H7 (cell line): ENCODE measurements at regions not wholly inside any gene's neighbourhood (a gene's known extent, or its start where the extent isn't known, plus 50 kb on each side); places are given as distances from the start of the nearest gene placed in this dataset.

Experiments
- DNase-seq: peaks from one replicate; pipeline ENCODE4 v3.0.0; 2012
- H3K27me3 ChIP-seq: 2 replicates; pipeline ENCODE4 v1.6.0; 2011; ENCODE audit warnings: mild to moderate bottlenecking, low read length; ENCODE audit not compliant: control insufficient read depth, insufficient read depth
- H3K36me3 ChIP-seq: replicated peaks from 2 replicates; pipeline ENCODE4 v1.5.1; 2011; ENCODE audit warnings: low read length; ENCODE audit not compliant: control insufficient read depth, insufficient read depth
- H3K4me3 ChIP-seq: 2 replicates; pipeline ENCODE4 v1.5.1; 2011; ENCODE audit warnings: low read depth, mild to moderate bottlenecking, control low read depth, low read length, moderate library complexity; ENCODE audit not compliant: insufficient read depth

DNA sequence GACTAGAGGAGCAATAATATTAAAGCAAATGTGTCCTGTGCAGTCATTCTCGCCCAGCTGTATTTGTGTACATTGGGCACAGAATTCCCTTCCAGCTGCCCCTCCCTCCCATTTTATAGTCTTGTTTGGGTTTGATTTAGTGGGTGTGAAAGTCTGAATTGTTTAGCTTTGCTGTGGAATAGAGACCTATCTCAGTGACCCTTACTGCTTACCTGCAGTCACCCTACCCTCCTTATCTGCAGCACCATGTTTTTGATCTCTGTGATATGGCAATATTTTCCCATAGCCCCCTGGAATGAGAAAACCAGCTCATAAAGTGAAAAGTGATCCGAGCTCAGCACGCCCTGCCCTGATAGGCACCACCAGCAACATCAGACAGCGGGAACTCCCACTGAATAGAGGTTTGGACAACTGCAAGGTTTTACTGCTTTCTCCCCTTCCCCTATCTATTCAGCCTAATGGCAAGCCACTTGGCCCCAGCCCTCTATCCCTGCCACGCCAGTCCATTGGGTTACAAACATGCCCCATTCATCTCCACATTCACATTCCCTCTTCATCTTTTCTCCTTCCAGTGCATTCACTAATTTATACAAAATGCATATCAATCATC lies 199.0 kb downstream of the ETS1 start:
- no peaks in the 10 kb centered on the region for H3K27me3 ChIP-seq
- DNase-seq: no peak
- no peak overlapping the region for H3K4me3 ChIP-seq
- H3K36me3 ChIP-seq: no peaks in the 10 kb centered on the region

DNA sequence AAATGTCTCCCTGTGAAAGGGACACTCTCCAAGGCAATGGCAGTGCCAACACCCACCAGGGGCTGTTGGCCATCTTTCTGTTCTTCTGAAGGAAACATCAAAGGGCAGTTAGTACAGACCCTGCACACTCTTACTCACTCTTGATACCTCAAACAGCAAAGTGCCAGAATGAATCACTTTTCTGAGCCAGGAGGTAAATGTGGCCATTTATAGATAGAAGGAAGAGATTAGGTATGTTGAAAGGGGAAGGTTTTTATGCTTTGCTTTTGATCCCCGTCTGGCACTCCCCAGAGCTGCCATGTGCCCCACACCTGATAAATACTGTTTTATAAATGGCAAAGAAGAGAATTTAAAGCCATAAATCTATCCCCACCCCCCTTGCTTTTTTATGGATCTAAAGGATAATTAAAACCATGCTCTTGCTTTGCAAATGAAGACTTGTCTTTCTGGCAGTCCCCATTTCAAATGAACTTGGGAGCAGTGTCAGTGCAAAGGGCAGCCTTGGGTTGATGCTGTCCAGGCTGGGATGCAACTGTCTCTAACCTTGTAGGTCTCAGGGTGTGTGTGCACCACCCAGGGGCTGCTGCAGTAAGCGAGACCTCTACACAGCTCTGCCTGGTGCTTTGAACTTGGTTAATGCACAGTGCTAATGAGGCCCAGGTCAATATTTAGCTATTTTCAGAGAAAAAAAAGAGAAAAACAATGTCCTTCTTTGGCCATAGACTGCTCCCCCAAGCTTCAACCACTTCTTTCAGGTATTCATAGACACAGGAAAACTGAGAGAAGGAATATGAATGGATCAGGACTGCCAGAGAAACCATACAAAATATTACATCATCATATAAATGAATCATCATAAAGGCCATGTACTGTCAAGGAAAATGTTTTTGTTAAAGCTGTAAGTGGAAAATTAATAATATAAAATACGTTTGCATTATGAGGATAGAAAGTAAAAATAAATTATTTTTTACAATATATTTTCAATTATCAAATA lies 207.5 kb downstream of the ETS1 start:
- no peak for DNase-seq
- H3K27me3 ChIP-seq: no peaks in the 10 kb centered on the region

DNA sequence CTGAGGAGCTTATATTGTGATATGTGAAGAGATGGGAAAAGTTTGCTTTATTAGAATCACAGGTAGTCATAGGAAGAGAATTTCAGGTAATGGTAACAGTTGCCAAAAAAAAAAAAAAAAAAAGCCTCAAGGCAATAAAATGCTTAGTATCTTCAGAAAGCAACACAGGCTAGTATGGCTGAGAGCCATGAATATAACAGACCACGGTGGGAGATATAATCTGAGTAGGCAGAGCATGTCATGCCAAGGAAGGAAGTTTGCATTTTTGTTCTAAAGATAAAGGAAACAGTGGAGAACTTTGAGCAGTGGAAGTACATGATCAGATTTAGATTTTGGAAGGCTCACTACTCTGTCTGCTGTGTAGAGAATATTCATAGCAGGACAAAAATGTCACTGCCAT lies 211.4 kb downstream of the ETS1 start:
- Histone ChIP-seq H3K36me3 (no peaks in the 10 kb centered on the region), H3K27me3 (no peaks in the 10 kb centered on the region), H3K4me3 (no peak overlapping the region)
- no peak for DNase-seq

More for the DNA sequence above, 207.5 kb downstream of the ETS1 start:
- H3K36me3 ChIP-seq: no peaks in the 10 kb centered on the region
- H3K4me3 ChIP-seq: no peak overlapping the region

DNA sequence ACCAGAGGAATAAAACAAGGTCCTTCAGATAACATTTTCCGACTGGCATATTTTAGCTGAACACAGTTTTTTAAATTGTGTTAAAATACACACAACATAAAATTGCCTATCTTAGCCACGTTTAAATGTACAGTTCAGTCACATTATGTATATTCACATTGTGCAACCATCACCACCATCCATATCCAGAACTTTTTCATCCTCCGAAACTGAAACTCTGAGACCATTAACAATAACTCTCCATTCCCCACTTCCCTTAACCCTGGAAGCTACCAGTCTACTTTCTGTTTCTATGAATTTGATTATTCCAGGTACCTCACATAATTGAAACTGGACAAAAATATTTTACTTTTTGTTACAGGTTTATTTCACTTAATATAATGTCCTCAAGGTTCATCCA lies 213.3 kb downstream of the ETS1 start:
- Histone ChIP-seq H3K27me3 (no peaks in the 10 kb centered on the region), H3K4me3 (no peak overlapping the region), H3K36me3 (no peaks in the 10 kb centered on the region)
- no peak for DNase-seq

DNA sequence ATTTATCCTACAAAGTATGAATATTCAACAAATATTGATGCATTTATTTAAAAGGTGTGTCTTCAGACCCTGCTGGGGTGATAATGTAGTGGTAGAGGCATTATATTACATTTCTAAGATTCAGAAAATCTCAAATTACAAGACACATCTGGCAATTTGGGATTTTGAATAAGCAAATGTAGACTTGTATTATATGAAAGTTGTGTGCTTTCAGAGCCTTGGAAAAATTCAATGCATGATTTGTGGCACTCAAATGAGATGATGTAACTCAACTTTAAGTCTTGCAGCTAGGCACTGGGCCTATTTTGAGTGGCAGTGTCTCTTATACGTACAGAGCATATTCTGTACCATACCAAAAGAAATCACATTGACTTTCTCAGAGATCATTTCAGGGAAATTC lies 214.4 kb downstream of the ETS1 start:
- Histone ChIP-seq H3K36me3 (no peaks in the 10 kb centered on the region), H3K4me3 (no peak overlapping the region), H3K27me3 (no peaks in the 10 kb centered on the region)
- DNase-seq: no peak

DNA sequence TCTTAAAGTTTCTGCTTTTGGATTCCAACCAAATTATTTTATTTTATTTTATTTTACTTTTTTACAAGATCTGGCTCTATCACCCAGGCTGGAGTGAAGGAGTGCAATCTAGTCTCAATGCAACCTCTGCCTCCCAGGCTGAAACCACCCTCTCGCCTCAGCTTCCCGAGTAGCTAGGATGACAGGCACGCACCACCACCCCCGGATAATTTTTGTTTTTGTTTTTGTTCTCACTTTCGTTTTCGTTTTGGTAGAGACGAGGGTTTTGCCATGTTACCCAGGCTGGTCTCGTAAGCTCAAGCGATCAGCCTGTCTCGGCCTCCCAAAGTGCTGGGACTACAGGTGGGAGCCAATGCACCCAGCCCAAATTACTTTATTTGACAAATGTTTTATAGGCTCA lies 219.8 kb downstream of the ETS1 start:
- H3K27me3 ChIP-seq: no peaks in the 10 kb centered on the region
- no peak for DNase-seq
- no peaks in the 10 kb centered on the region for H3K36me3 ChIP-seq
- no peak overlapping the region for H3K4me3 ChIP-seq

DNA sequence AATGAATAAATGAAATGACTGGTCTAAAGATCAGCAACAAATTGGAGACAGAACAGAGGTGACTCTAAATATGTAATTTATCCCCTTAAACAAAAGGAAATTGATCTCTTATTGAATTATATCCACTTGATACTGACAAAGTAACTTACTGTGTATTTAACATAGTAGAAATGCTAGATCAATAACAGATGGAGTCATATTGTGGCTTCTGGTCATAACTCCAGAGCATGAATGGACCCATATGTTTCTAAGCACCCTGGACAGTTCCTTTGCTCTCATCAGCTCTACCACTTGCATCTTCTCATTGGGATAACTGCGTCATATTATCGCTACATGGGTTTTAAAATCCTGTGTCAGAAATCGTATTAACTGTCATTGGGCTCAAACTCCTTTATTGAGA lies 222.3 kb downstream of the ETS1 start:
- Histone ChIP-seq H3K36me3 (no peaks in the 10 kb centered on the region), H3K4me3 (no peak overlapping the region), H3K27me3 (no peaks in the 10 kb centered on the region)
- DNase-seq: no peak

DNA sequence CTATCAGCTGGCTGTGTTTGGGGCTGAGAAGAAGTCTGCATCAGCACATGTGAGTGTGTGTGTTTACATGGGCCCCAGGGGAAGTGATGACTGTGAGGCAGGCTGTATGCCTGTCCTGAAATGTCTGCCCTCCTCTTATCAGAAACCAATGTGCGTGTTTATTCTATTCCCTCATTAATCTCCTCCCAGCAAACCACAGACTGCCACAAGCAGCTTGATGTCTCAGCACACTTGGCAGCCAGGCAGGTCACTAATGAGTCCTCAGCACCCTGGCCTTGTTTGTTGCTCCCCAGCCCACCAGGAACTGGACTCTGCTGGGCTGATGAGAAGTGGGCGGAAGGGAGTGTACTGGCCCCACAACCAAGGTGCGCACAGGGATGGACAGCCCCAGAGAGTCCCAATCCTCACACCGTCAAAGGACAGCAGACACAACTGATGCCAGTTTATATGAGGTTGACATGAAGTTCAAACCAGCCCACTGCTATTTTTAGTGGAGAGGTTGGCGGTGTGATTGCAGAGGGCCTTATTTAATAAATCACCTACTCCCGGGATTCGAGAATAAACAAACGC lies 225.8 kb downstream of the ETS1 start:
- H3K36me3 ChIP-seq: no peaks in the 10 kb centered on the region
- no peak for DNase-seq
- no peak overlapping the region for H3K4me3 ChIP-seq

DNA sequence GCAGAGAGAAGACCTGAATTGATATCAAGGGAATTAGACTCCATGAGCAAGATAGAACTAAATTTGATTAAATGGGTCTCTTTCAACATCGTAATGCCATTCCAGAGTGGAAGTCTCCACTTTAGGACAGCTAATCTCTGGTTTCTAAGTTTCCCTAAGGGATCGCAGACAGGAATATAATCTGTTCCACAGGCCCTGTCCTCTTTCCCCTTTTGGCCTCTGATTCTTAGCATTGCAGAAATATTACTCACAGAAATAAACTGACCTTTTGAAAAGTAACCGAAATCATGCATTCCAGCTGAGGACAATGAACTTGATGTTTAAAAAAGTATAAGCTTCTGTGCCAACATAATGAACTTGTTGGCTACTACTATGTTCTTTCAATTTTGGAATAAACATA lies 227.8 kb downstream of the ETS1 start:
- H3K27me3 ChIP-seq: no peaks in the 10 kb centered on the region

More for the DNA sequence above, 225.8 kb downstream of the ETS1 start:
- no peaks in the 10 kb centered on the region for H3K27me3 ChIP-seq

DNA sequence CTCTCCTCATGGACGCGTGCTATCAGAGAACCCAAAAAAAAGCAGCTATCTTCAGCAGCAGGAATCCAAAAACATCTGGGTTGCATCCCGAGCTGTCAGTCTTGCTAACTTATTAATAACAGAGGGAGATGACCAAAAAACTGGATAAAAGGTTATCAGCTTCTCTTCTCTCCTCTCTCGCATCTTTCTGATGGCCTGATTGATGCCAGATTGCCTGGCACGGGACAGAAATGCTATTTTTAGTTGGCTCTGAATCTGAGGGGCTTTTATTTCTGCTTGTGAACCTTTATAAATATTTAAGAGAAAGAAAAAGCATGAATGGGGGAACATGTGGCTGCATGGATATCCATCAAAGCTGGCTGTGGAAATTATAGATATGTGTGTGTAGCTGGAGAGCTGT lies 230.3 kb downstream of the ETS1 start:
- no peak for DNase-seq
- H3K36me3 ChIP-seq: no peaks in the 10 kb centered on the region
- no peak overlapping the region for H3K4me3 ChIP-seq
- H3K27me3 ChIP-seq: no peaks in the 10 kb centered on the region

More for the DNA sequence above, 227.8 kb downstream of the ETS1 start:
- DNase-seq: no peak
- Histone ChIP-seq H3K4me3 (no peak overlapping the region), H3K36me3 (no peaks in the 10 kb centered on the region)

DNA sequence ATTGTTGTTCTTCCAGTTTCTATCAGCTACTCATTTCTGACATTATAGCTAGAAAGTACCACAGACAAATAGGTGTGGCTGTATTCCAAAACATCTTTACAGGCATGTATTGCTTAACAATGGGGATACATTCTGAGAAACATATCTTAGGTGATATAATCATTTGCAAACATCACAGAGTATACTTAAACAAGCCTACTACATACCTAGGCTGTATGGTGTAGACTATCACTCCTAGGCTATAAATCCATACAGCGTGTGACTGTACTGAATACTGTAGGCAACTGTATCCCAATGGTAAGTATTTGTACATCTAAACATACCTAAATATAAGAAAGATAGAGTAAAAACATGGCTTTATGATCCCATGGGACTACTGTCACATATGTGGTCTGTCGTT lies 231.8 kb downstream of the ETS1 start:
- DNase-seq: no peak
- Histone ChIP-seq H3K4me3 (no peak overlapping the region), H3K36me3 (no peaks in the 10 kb centered on the region), H3K27me3 (no peaks in the 10 kb centered on the region)

DNA sequence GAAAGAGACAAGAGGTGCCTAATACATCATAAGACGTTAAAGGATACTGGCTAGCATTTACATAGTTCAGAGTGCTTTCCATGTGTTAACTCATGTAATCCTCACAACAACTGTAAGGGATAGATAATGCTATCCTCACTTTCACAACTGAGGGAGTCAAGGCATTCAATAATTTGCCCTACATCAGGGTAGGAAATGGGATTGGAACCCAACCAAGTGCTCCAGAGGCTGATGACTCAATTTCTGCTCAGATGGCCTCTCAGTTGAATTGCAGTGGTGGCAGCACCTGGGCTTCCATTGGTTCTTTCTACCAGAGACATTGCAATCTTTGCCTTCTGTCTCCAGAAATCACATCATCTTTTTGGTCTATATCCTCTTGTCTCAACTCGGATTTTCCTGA lies 232.9 kb downstream of the ETS1 start:
- no peaks in the 10 kb centered on the region for H3K27me3 ChIP-seq

DNA sequence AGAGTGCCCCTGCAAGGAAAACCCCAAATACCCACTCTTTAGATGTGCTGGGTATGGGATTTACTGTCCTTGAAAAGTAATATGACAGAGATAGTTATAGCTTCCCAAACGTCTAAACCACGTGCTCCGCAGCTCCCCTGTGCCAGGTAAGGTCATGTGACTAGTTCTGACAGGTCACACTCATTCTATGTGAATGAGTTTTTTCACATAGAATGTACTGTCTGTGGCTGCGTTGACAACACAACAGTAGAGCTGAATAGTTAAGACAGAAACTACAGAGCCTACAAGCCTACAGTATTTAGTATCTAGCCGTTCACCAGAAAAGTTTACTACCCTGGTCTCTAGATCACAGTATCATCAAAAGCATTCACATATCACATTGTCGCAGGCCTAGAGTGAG lies 236.2 kb downstream of the ETS1 start:
- no peak for DNase-seq
- H3K36me3 ChIP-seq: no peaks in the 10 kb centered on the region
- H3K27me3 ChIP-seq: no peaks in the 10 kb centered on the region
- H3K4me3 ChIP-seq: no peak overlapping the region

More for the DNA sequence above, 232.9 kb downstream of the ETS1 start:
- no peaks in the 10 kb centered on the region for H3K36me3 ChIP-seq
- H3K4me3 ChIP-seq: no peak overlapping the region
- DNase-seq: no peak

DNA sequence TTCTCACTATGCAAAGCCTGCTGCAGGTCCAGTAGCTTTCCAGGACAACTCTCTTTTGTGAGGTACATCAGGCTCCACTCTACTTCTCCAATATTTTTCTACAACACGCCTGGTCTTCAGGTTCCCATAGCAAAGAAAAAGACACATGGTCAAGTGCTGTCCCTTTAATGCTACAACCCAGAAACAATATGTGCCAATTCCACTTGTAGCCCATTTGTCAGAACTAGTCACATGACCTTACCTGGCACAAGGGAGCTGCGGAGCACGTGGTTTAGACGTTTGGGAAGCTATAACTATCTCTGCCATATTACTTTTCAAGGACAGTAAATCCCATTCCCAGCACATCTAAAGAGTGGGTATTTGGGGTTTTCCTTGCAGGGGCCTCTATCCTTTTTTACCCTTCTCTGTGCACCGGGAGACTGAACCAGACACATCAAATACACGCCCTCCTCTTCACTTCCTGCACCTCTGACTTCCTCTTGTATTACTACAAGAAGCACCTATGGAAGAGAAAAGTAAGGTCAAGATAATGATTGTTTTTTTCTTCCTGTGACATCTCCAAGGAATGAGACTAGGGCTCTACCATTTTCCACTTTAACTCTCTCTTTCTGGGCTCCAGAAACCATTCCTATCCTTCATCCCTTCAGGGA lies 237.6 kb downstream of the ETS1 start:
- Histone ChIP-seq H3K36me3 (no peaks in the 10 kb centered on the region), H3K4me3 (no peak overlapping the region), H3K27me3 (no peaks in the 10 kb centered on the region)
- no peak for DNase-seq
